ENCODE measurements at regions not wholly inside any gene's neighbourhood (a gene's known extent, or its start where the extent isn't known, plus 50 kb on each side); places are given as distances from the start of the nearest gene placed in this dataset.

DNA sequence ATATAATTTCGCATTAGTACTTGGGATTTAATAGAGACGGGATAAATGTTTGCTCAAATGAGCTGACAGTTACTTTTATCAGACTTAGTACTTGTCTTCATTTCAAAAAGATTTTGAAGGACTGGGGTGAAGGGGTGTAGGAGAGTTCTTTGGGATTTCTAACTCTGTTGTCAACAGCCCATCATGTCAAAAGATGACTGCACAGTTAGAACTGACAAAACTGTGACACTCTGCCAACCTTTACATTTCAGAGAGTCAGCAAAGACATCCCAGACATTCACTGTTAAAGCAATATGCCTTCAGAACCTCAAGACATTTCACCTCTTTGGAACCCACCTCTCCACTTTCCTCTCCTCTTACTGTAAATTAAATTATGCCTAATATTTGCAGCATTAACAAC, 285.4 kb upstream of the SPHKAP start:
- H3K4me3 ChIP-seq (replicated peaks in 1 of 3; ENCODE audit: low read depth in 2 of 3, low read length in 3 of 3), result no peak overlapping the region
- DNase-seq, result no peak
- H3K27ac ChIP-seq (ENCODE audit: low read depth in 1 of 2, low read length in 2 of 2), result no peak overlapping the region
- no peaks in the 10 kb centered on the region for H3K79me2 ChIP-seq (ENCODE audit: insufficient read depth, low read length)
- no peak overlapping the region for H3K9ac ChIP-seq (ENCODE audit: insufficient read depth, low read length, poor library complexity, severe bottlenecking)
- H4K20me1 ChIP-seq (ENCODE audit: insufficient read depth, low read length), result no peaks in the 10 kb centered on the region
- Mint-ChIP-seq H3K4me3 (no peak overlapping the region), H3K9me3 (peaks cover 0 to 19% (median 13%) of the 10 kb centered on the region in 7 donors), H3K4me1 (no peaks in the 10 kb centered on the region), H3K36me3 (no peaks in the 10 kb centered on the region), H3K27me3 (ENCODE audit: low read depth in 3 of 3) (no peaks in the 10 kb centered on the region), H3K27ac (no peak overlapping the region)
- WGBS (ENCODE audit: insufficient coverage), result no CpG with 5 or more reads among the region's 2 CpGs
- no peaks in the 10 kb centered on the region for H3K27me3 ChIP-seq (ENCODE audit: control insufficient read depth in 2 of 2, insufficient read depth in 2 of 2, low read length in 2 of 2)
- H3K36me3 ChIP-seq (replicated peaks in 1 of 2; ENCODE audit: control insufficient read depth in 1 of 2, insufficient read depth in 2 of 2, low read length in 2 of 2), result no peaks in the 10 kb centered on the region
- H3K4me1 ChIP-seq (ENCODE audit: control insufficient read depth in 1 of 2, insufficient read depth in 2 of 2, low read length in 2 of 2), result no peaks in the 10 kb centered on the region
- peaks cover 16 to 23% of the 10 kb centered on the region in 2 donors for H3K9me3 ChIP-seq (replicated peaks in 1 of 2; ENCODE audit: control insufficient read depth in 1 of 2, insufficient read depth in 1 of 2, low read length in 2 of 2)
- H3K4me2 ChIP-seq (replicated peaks; ENCODE audit: extremely low read depth, low read length, poor library complexity, severe bottlenecking), result no peak overlapping the region
- TF ChIP-seq CTCF (IDR thresholded peaks at IDR 0.05), result no peak
- intact Hi-C loops (cut with micrococcal nuclease), result no loop called here
- no peak overlapping the region for H2AFZ ChIP-seq (ENCODE audit: insufficient read depth, low read depth, low read length, poor library complexity, severe bottlenecking)

- H3K4me1 ChIP-seq (ENCODE audit: control insufficient read depth in 1 of 2, insufficient read depth in 2 of 2, low read length in 2 of 2), result no peaks in the 10 kb centered on the region
- intact Hi-C loops (cut with micrococcal nuclease), result no loop called here
- no peaks in the 10 kb centered on the region for H3K36me3 ChIP-seq (replicated peaks in 1 of 2; ENCODE audit: control insufficient read depth in 1 of 2, insufficient read depth in 2 of 2, low read length in 2 of 2)
- whole genome bisulfite sequencing (ENCODE audit: insufficient coverage), result no CpG with 5 or more reads among the region's 4 CpGs
- Mint-ChIP-seq H3K9me3 (peaks cover 2 to 31% (median 13%) of the 10 kb centered on the region in 7 donors), H3K27ac (no peak overlapping the region), H3K4me1 (no peaks in the 10 kb centered on the region), H3K4me3 (no peak overlapping the region), H3K27me3 (ENCODE audit: low read depth in 3 of 3) (peaks cover 0 to 3% (median 0%) of the 10 kb centered on the region in 3 donors), H3K36me3 (no peaks in the 10 kb centered on the region)
- H3K4me3 ChIP-seq (replicated peaks in 1 of 3; ENCODE audit: low read depth in 2 of 3, low read length in 3 of 3), result no peak overlapping the region
- no peaks in the 10 kb centered on the region for H3K79me2 ChIP-seq (ENCODE audit: insufficient read depth, low read length)
- H4K20me1 ChIP-seq (ENCODE audit: insufficient read depth, low read length), result no peaks in the 10 kb centered on the region
- H3K9ac ChIP-seq (ENCODE audit: insufficient read depth, low read length, poor library complexity, severe bottlenecking), result no peak overlapping the region
- TF ChIP-seq CTCF (IDR thresholded peaks at IDR 0.05), result no peak
- H2AFZ ChIP-seq (ENCODE audit: insufficient read depth, low read depth, low read length, poor library complexity, severe bottlenecking), result no peak overlapping the region
- no peak overlapping the region for H3K27ac ChIP-seq (ENCODE audit: low read depth in 1 of 2, low read length in 2 of 2)
- DNase-seq, result no peak
- H3K9me3 ChIP-seq (replicated peaks in 1 of 2; ENCODE audit: control insufficient read depth in 1 of 2, insufficient read depth in 1 of 2, low read length in 2 of 2), result peaks cover 24 to 29% of the 10 kb centered on the region in 2 donors
- no peaks in the 10 kb centered on the region for H3K27me3 ChIP-seq (ENCODE audit: control insufficient read depth in 2 of 2, insufficient read depth in 2 of 2, low read length in 2 of 2)
- no peak overlapping the region for H3K4me2 ChIP-seq (replicated peaks; ENCODE audit: extremely low read depth, low read length, poor library complexity, severe bottlenecking)
These were observed 283.9 kb upstream of the SPHKAP start for GRCh38 chr2:228465408-228465807.

Measured in CD14-positive monocyte (primary cell).